ENCODE measurements at regions not wholly inside any gene's neighbourhood (a gene's known extent, or its start where the extent isn't known, plus 50 kb on each side); places are given as distances from the start of the nearest gene placed in this dataset.

GRCh38 chr3:28788571-28788970 is 439.9 kb upstream of the AZI2 start:
- H3K4me2 ChIP-seq (ENCODE audit: low read length): no peak overlapping the region
- H2AFZ ChIP-seq (ENCODE audit: low read length): no peak overlapping the region
- no peaks in the 10 kb centered on the region for H3K4me1 ChIP-seq (ENCODE audit: insufficient read depth, low read length, poor library complexity, severe bottlenecking)
- BruUV-seq (replicated peaks): no TSS peak
- no peaks in the 10 kb centered on the region for H3K79me2 ChIP-seq (ENCODE audit: insufficient read depth, low read depth, low read length)
- no peak overlapping the region for H3K4me3 ChIP-seq (ENCODE audit: low read depth, low read length, poor library complexity, severe bottlenecking)
- H3K9me2 ChIP-seq (ENCODE audit: insufficient read depth, low read length): no peaks in the 10 kb centered on the region
- ChIA-PET CTCF (ENCODE audit: unreplicated experiment) (no interaction called here), POLR2A (no interaction called here)
- H3K9me3 ChIP-seq (ENCODE audit: low read length): no peaks in the 10 kb centered on the region
- no peak for DNase-seq (ENCODE audit: low spot score)
- no peak overlapping the region for H3K27ac ChIP-seq (ENCODE audit: low read depth, low read length, poor library complexity, severe bottlenecking)
- H4K20me1 ChIP-seq (ENCODE audit: insufficient read depth, low read length): no peaks in the 10 kb centered on the region
- TF ChIP-seq EZH2phosphoT487 (IDR thresholded peaks at IDR 0.05; ENCODE audit: borderline replicate concordance, low read depth, low read length): no peak
- TF ChIP-seq CTCF (conservative IDR thresholded peaks at IDR 0.05; ENCODE audit: low read length): no peak
- H3K36me3 ChIP-seq (ENCODE audit: insufficient read depth, low read length): no peaks in the 10 kb centered on the region
- intact Hi-C loops (cut with micrococcal nuclease; ENCODE audit: unreplicated experiment): no loop called here

DNA sequence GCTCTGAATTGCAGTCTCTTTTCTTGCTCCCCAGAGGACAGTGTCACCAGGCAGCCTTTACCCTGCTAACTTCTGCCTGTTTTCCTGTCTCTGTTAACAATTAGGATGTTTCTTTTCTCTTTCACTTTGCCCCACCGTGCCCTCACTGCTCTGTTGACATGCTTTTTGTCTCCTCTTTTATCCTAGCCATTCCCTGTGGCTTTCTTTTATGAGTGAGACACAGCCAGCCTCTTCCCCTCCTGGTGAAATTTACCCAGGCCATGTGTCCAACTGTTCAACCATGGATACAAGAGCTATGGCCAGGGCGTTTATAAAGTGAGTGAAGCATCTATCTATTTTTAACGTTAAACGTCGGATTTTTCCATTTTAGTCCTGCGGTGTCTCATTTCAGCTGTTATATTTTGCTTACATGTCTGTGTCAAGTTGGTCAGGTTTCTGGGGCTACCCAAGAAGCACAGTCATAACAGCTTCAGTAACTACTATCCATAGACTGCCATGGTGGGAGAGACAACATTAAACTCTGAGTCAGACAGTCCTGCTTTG is 443.2 kb upstream of the AZI2 start:
- BruUV-seq (replicated peaks): no TSS peak
- Histone ChIP-seq H3K9me2 (ENCODE audit: insufficient read depth, low read length) (no peaks in the 10 kb centered on the region), H4K20me1 (ENCODE audit: insufficient read depth, low read length) (no peaks in the 10 kb centered on the region), H3K9me3 (ENCODE audit: low read length) (no peaks in the 10 kb centered on the region), H3K4me2 (ENCODE audit: low read length) (no peak overlapping the region), H3K4me3 (ENCODE audit: low read depth, low read length, poor library complexity, severe bottlenecking) (no peak overlapping the region), H3K79me2 (ENCODE audit: insufficient read depth, low read depth, low read length) (no peaks in the 10 kb centered on the region), H3K4me1 (ENCODE audit: insufficient read depth, low read length, poor library complexity, severe bottlenecking) (no peaks in the 10 kb centered on the region), H3K27ac (ENCODE audit: low read depth, low read length, poor library complexity, severe bottlenecking) (no peak overlapping the region), H3K36me3 (ENCODE audit: insufficient read depth, low read length) (no peaks in the 10 kb centered on the region), H2AFZ (ENCODE audit: low read length) (no peak overlapping the region)
- ChIA-PET POLR2A (interaction anchor here (0.7 to 0.8 kb wide), 2 partner anchors 10 to 1241 kb away, joined by 3 read pairs; no protein-coding TSS in a partner anchor), CTCF (ENCODE audit: unreplicated experiment) (no interaction called here)
- no peak for TF ChIP-seq CTCF (conservative IDR thresholded peaks at IDR 0.05; ENCODE audit: low read length)
- no peak for TF ChIP-seq EZH2phosphoT487 (IDR thresholded peaks at IDR 0.05; ENCODE audit: borderline replicate concordance, low read depth, low read length)
- DNase-seq (ENCODE audit: low spot score): no peak
- intact Hi-C loops (cut with micrococcal nuclease; ENCODE audit: unreplicated experiment): no loop called here

GRCh38 chr3:28792604-28793003 is 444.0 kb upstream of the AZI2 start:
- no peaks in the 10 kb centered on the region for H3K9me2 ChIP-seq (ENCODE audit: insufficient read depth, low read length)
- no peak overlapping the region for H3K27ac ChIP-seq (ENCODE audit: low read depth, low read length, poor library complexity, severe bottlenecking)
- intact Hi-C loops (cut with micrococcal nuclease; ENCODE audit: unreplicated experiment): no loop called here
- H3K36me3 ChIP-seq (ENCODE audit: insufficient read depth, low read length): no peaks in the 10 kb centered on the region
- no peak for TF ChIP-seq CTCF (conservative IDR thresholded peaks at IDR 0.05; ENCODE audit: low read length)
- no peak for TF ChIP-seq EZH2phosphoT487 (IDR thresholded peaks at IDR 0.05; ENCODE audit: borderline replicate concordance, low read depth, low read length)
- no peaks in the 10 kb centered on the region for H3K9me3 ChIP-seq (ENCODE audit: low read length)
- POLR2A ChIA-PET: interaction anchor here (0.7 kb wide), 1 partner anchor 231 kb away, joined by 3 read pairs; no protein-coding TSS in a partner anchor
- no peaks in the 10 kb centered on the region for H3K4me1 ChIP-seq (ENCODE audit: insufficient read depth, low read length, poor library complexity, severe bottlenecking)
- H4K20me1 ChIP-seq (ENCODE audit: insufficient read depth, low read length): no peaks in the 10 kb centered on the region
- H2AFZ ChIP-seq (ENCODE audit: low read length): no peak overlapping the region
- H3K4me2 ChIP-seq (ENCODE audit: low read length): no peak overlapping the region
- H3K79me2 ChIP-seq (ENCODE audit: insufficient read depth, low read depth, low read length): no peaks in the 10 kb centered on the region
- DNase-seq (ENCODE audit: low spot score): no peak
- no peak overlapping the region for H3K4me3 ChIP-seq (ENCODE audit: low read depth, low read length, poor library complexity, severe bottlenecking)
- BruUV-seq (replicated peaks): no TSS peak
- CTCF ChIA-PET (ENCODE audit: unreplicated experiment): no interaction called here

All from OCI-LY7 (cell line).